Upper lobe of left lung (tissue), 4 donors: ENCODE measurements at regions not wholly inside any gene's neighbourhood (a gene's known extent, or its start where the extent isn't known, plus 50 kb on each side); places are given as distances from the start of the nearest gene placed in this dataset.
"Not testable (repeated sequence)": the region's sequence is repeated elsewhere in the genome, so short reads cannot be mapped to it uniquely, and the experiment has no call there.

Experiments used
- EP300 ChIP-seq, 4 donors: sonication (generic); formaldehyde crosslinking; IDR thresholded peaks; one replicate each; pipeline ENCODE4 v1.5.1; 2017; ENCODE audit warnings: antibody characterized with exemption in 4 of 4, control low read depth in 2 of 4
- POLR2A ChIP-seq, 4 donors: fragments of 450-650 bp; IDR thresholded peaks; one replicate each; pipeline ENCODE4 v1.5.1; 2016 to 2017; ENCODE audit warnings: antibody characterized with exemption in 4 of 4, mild to moderate bottlenecking in 2 of 4
- TF ChIP-seq, protein P1 (sequence below), 6 experiments: fragments of 450-650 bp in 4 of 6; fragments of 200-600 bp in 2 of 6; sonication (generic) in 2 of 6; IDR thresholded peaks; one replicate each; pipeline ENCODE4 v1.5.1; 2016 to 2019; ENCODE audit warnings: antibody characterized with exemption in 6 of 6

DNA sequence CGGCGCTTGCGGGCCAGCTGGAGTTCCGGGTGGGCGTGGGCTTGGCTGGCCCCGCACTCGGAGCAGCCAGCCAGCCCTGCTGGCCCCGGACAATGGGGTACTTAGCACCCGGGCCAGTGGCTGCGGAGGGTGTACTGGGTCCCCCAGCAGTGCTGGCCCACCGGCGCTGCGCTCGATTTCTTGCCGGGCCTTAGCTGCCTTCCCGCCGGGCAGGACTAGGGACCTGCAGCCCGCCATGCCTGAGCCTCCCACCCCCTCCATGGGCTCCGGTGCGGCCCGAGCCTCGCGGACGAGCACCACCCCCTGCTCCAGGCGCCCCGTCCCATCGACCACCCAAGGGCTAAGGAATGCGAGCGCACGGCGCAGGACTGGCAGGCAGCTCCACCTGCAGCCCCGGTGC, 61.4 kb upstream of the CAPRIN1 start:
- TF ChIP-seq, protein P1, sequence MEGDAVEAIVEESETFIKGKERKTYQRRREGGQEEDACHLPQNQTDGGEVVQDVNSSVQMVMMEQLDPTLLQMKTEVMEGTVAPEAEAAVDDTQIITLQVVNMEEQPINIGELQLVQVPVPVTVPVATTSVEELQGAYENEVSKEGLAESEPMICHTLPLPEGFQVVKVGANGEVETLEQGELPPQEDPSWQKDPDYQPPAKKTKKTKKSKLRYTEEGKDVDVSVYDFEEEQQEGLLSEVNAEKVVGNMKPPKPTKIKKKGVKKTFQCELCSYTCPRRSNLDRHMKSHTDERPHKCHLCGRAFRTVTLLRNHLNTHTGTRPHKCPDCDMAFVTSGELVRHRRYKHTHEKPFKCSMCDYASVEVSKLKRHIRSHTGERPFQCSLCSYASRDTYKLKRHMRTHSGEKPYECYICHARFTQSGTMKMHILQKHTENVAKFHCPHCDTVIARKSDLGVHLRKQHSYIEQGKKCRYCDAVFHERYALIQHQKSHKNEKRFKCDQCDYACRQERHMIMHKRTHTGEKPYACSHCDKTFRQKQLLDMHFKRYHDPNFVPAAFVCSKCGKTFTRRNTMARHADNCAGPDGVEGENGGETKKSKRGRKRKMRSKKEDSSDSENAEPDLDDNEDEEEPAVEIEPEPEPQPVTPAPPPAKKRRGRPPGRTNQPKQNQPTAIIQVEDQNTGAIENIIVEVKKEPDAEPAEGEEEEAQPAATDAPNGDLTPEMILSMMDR (IDR thresholded peaks at IDR 0.05): not testable (repeated sequence)
- not testable (repeated sequence) for TF ChIP-seq POLR2A, EP300 (IDR thresholded peaks at IDR 0.05)
